PC-9 (cell line): ENCODE measurements at regions not wholly inside any gene's neighbourhood (a gene's known extent, or its start where the extent isn't known, plus 50 kb on each side); places are given as distances from the start of the nearest gene placed in this dataset.

Experiments used
- EZH2 ChIP-seq: fragments of 200-600 bp; sonication (generic); IDR thresholded peaks from 2 replicates; pipeline ENCODE4 v1.8.0; 2017; ENCODE audit warnings: antibody characterized with exemption, low read depth
- TF ChIP-seq, protein P1 (sequence below): fragments of 200-600 bp; sonication (generic); conservative IDR thresholded peaks from 2 replicates; pipeline ENCODE4 v1.6.1; 2017; ENCODE audit warnings: mixed run types, antibody characterized with exemption, mild to moderate bottlenecking, moderate library complexity

DNA sequence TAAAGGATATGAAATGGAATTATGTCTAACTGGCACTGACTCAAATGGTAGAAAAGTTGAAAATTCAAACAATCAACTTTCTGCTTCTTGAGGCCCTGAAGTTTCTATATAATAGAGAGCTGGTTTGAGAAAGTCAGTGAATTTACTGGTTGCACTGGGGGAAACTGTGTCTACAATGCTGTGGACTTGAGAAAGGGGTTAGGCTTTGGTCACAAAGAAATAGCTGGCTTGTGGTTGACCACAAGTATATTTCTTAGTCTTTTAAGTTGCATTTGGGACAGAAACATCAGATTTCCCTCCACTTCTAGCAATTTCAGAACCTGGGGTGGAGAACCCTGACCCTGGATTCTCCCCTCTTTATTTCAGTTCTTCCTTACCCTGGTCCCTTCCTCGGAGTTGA is 192.6 kb upstream of the ACTBL2 start:
- TF ChIP-seq, protein P1, sequence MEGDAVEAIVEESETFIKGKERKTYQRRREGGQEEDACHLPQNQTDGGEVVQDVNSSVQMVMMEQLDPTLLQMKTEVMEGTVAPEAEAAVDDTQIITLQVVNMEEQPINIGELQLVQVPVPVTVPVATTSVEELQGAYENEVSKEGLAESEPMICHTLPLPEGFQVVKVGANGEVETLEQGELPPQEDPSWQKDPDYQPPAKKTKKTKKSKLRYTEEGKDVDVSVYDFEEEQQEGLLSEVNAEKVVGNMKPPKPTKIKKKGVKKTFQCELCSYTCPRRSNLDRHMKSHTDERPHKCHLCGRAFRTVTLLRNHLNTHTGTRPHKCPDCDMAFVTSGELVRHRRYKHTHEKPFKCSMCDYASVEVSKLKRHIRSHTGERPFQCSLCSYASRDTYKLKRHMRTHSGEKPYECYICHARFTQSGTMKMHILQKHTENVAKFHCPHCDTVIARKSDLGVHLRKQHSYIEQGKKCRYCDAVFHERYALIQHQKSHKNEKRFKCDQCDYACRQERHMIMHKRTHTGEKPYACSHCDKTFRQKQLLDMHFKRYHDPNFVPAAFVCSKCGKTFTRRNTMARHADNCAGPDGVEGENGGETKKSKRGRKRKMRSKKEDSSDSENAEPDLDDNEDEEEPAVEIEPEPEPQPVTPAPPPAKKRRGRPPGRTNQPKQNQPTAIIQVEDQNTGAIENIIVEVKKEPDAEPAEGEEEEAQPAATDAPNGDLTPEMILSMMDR = no peak
- no peak for TF ChIP-seq EZH2
